KBM-7 (cell line): ENCODE measurements at regions not wholly inside any gene's neighbourhood (a gene's known extent, or its start where the extent isn't known, plus 50 kb on each side); places are given as distances from the start of the nearest gene placed in this dataset.

ENCODE experiments used
- DNase-seq: peaks from one replicate; pipeline ENCODE4 v3.0.0-alpha.2; 2015
- in situ Hi-C: fragments of 300-500 bp; cut with MboI; formaldehyde crosslinking; loops from 2 replicates; pipeline ENCODE4 v1.14.3; 2020; ENCODE audit warnings: low sequenced_read_pairs, low pct_unique_long_range_greater_than_20kb, mixed read lengths

GRCh38 chr5:124574521-124575436 lies 171.7 kb downstream of the ZNF608 start:
- no peak for DNase-seq
- in situ Hi-C loops = no loop called here

- DNase-seq = no peak
- in situ Hi-C loops = no loop called here
Measured at GRCh38 chr5:124572971-124573370, 173.5 kb downstream of the ZNF608 start.

GRCh38 chr5:124570285-124571035 lies 176.0 kb downstream of the ZNF608 start:
- no peak for DNase-seq
- in situ Hi-C loops = no loop called here

GRCh38 chr5:124566875-124567450 lies 179.5 kb downstream of the ZNF608 start:
- no peak for DNase-seq
- in situ Hi-C loops = no loop called here

GRCh38 chr5:124561451-124561850 lies 185.0 kb downstream of the ZNF608 start:
- in situ Hi-C loops = no loop called here
- no peak for DNase-seq

DNA sequence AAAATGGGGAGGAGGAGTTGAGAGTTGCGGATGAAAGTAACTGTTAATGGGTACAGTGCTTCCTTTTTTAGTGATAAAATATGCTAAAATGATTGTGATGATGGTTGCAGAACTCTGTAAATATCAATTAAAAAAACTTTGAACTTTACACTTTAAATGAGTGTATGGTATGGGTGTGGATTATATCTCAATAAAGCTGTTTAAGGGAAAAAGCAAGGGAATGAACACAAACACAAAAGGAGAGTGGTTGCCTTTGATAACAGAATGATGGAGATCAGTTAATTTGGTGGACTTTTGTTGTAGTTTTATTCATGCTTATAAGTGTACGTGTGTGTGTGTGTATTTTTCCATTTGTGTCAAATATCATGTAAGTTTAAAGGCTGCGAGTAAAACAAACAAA lies 186.1 kb downstream of the ZNF608 start:
- in situ Hi-C loops = no loop called here
- no peak for DNase-seq

DNA sequence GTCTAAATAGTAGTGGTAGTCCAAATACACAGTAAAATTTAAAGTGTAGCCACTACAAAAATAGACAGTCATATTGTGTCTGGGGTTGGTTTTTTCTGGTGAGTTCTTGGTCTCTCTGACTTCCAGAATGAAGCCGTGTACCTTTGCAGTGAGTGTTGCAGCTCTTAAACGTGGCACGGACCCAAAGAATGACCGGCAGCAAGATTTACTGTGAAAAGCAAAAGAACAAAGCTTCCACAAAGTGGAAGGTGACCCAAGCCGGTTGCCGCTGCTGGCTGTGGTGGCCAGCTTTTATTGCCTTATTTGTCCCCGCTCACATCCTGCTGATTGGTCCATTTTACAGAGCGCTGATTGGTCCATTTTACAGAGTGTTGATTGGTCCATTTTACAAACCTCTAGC lies 188.7 kb downstream of the ZNF608 start:
- in situ Hi-C loops = no loop called here
- no peak for DNase-seq

DNA sequence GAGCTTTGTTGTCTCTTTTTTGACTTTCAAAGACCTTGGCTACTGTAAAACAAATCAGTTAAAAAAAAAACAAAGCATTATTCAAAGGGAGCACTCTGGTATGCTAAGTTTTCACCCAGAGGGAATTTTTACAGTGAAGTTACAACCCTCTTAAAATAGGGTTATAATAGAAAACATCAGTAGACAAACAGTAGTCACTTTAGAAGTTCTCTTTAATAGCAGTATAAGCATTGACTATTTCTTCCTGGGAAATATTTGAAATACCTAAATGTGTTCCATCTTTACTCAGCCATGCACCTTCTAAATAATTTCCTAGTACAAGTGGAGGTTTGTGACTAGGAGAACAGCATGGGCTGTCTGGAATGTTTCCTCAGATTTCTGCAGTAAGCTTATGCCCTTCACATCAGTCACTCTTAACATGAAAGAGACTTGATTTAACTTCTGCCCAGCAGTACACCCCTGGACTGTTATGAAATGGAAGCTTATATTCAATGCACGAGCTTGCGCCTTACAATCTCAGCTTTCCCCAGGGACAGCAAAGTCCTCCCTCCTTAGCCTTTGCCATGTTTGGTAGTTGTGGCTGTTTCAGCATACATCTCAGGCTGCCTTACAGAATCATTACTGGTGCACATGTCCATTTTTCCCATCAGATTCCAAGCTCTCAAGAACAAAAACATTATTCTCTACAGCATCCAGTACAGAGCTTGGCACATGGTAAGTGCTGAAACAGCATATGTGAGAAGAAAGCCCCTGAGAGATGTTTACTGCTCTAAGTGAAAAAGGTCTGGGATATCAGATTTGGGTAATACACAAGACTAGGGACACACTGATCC lies 191.5 kb downstream of the ZNF608 start:
- in situ Hi-C loops = no loop called here
- DNase-seq = no peak

DNA sequence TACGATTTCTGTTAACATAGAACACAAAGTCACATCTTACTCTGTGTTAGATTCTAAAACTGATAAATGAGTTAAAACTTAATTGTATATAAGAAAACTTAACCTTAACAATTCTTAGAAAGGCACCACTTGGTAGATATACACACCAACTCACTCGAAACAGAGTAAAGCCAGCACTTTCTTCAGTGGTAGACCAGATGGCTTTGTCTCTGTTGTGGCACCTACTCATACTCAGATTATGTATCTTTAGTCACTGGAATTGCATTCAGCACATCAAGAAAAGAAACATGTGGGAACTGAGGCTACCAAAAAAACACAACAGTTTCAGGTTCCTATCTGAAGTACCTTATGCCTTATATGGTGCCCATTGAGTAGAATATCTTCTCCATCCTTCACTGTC lies 192.5 kb downstream of the ZNF608 start:
- in situ Hi-C loops = no loop called here

GRCh38 chr5:124552526-124552925 lies 193.9 kb downstream of the ZNF608 start:
- no peak for DNase-seq
- in situ Hi-C loops = no loop called here

More for the DNA sequence above, 192.5 kb downstream of the ZNF608 start:
- DNase-seq = no peak

- no peak for DNase-seq
- in situ Hi-C loops = no loop called here
Measured at GRCh38 chr5:124551939-124552279, 194.5 kb downstream of the ZNF608 start.

DNA sequence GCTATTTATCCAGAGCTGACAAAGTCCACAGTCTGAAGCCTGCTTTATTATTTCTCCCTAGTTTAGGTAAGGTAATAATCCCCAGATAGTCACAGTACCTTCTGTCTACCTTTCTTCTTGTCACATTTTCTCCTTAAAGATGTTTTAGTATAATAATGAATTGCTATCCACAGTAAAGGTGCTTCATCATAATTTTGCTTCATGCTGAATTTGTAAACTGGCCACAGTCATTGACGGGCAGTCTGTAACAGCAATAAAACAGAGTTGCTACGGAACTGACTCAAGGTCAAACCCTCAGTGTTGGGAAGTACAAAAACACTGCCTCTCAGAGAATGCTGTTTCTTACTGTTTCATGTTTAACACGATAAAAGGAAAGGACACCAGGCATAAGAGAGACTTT lies 195.7 kb downstream of the ZNF608 start:
- in situ Hi-C loops = no loop called here
- DNase-seq = no peak

DNA sequence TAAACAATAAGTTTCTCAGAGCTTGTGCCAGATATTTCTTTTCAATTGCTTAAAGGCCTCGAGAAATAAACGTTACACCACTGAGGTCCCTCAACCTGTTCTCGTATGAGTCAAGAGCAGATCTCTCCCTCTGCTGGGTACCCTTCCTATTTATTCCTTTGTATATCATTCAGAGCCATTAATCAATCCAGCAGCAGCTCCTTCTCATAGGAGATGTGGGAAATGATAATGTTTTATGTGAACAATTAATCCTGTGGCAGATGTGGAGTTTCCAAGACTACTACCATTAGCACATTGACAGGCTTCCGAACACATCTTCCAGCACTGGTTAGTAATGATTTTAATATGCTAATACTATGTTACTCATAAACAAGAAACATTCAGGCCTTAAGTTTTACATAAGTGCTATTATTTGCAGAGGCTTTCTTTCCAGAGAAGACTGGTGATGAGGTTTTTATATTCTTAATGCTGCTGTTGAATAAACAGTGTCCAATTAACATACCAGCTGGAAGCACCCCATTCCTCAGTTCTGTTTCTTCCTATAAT lies 196.5 kb downstream of the ZNF608 start:
- no peak for DNase-seq
- in situ Hi-C loops = no loop called here

- in situ Hi-C loops = no loop called here
- DNase-seq = no peak
Measured at GRCh38 chr5:124546643-124547042, 199.8 kb downstream of the ZNF608 start.

GRCh38 chr5:124544366-124545055 lies 201.9 kb downstream of the ZNF608 start:
- in situ Hi-C loops = no loop called here
- no peak for DNase-seq

GRCh38 chr5:124538931-124539330 lies 207.5 kb downstream of the ZNF608 start:
- in situ Hi-C loops = no loop called here
- DNase-seq = no peak

DNA sequence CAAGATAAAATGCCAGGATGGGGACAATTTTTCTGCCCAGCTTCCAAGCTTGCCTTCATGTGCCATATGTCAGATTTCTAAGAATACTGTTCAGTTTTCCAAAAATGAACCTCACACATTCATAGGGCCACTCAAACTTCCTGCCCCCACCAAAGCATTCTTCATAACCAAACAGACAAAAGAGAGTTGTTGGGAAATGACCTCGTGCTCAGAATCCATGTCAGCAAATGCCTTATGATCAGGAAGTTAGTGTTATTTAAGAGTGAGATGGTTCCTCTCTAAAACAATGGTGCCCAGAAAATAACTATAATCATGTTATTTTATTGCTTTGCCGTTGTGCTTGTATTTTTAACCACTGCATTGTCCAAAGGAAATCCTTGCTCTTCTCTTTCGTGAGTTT lies 208.2 kb downstream of the ZNF608 start:
- in situ Hi-C loops = no loop called here
- DNase-seq = no peak

GRCh38 chr5:124537522-124537921 lies 208.9 kb downstream of the ZNF608 start:
- DNase-seq = no peak
- in situ Hi-C loops = no loop called here

DNA sequence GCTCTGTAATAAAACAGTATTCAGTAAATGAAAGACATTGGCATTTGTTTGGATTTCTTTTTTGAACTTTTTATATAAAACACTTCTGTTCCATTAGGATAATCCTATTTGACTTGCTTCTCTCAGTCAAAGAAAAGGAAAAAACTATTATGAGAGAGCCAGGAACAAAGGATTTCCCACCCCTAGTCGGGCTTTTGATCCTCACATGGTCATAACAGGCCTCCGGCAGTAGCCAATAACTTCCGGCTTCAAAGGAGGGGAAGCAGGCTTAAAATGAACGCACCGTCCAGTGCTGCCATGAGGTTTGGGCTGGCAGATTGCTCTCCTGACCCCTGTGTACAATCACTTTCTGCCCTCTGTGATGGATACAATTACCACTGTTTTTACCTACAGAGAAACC lies 209.3 kb downstream of the ZNF608 start:
- DNase-seq = no peak
- in situ Hi-C loops = no loop called here
